ENCODE measurements at regions not wholly inside any gene's neighbourhood (a gene's known extent, or its start where the extent isn't known, plus 50 kb on each side); places are given as distances from the start of the nearest gene placed in this dataset.

GRCh38 chr20:22462975-22463914, 121.1 kb downstream of the FOXA2 start:
- intact Hi-C loops (cut with DNase I) = no loop called here
- DNase-seq (no peak), ATAC-seq (no peak)
- Histone ChIP-seq H3K4me3 (no peak overlapping the region), H3K9me3 (no peaks in the 10 kb centered on the region), H3K36me3 (ENCODE audit: insufficient read depth in 1 of 2, low read depth in 1 of 2) (no peaks in the 10 kb centered on the region), H3K27me3 (ENCODE audit: insufficient read depth in 3 of 3, low read length in 2 of 3) (peaks cover 0 to 10% (median 0%) of the 10 kb centered on the region in 3 donors), H3K27ac (no peak overlapping the region), H3K4me1 (no peaks in the 10 kb centered on the region)
- WGBS, 3 donors = 46 to 56% (median 51%) methylated on average over 11 of the region's 11 CpGs
- TF ChIP-seq CTCF (IDR thresholded peaks at IDR 0.05) = no peak

- Histone ChIP-seq H3K36me3 (ENCODE audit: insufficient read depth in 1 of 2, low read depth in 1 of 2) (no peaks in the 10 kb centered on the region), H3K27ac (no peak overlapping the region), H3K4me3 (no peak overlapping the region), H3K27me3 (ENCODE audit: insufficient read depth in 3 of 3, low read length in 2 of 3) (peaks cover 0 to 5% (median 2%) of the 10 kb centered on the region in 3 donors), H3K4me1 (no peaks in the 10 kb centered on the region), H3K9me3 (no peaks in the 10 kb centered on the region)
- 86 to 90% (median 90%) methylated on average over 2 of the region's 2 CpGs for WGBS, 3 donors
- intact Hi-C loops (cut with DNase I) = no loop called here
- no peak for TF ChIP-seq CTCF (IDR thresholded peaks at IDR 0.05)
- ATAC-seq (no peak), DNase-seq (no peak)
These were observed 123.6 kb downstream of the FOXA2 start for GRCh38 chr20:22460803-22461202.

GRCh38 chr20:22460231-22460630, 124.1 kb downstream of the FOXA2 start:
- intact Hi-C loops (cut with DNase I) = no loop called here
- H3K4me1 ChIP-seq = no peaks in the 10 kb centered on the region
- no peaks in the 10 kb centered on the region for H3K36me3 ChIP-seq (ENCODE audit: insufficient read depth in 1 of 2, low read depth in 1 of 2)
- H3K4me3 ChIP-seq = no peak overlapping the region
- no peak for TF ChIP-seq CTCF (IDR thresholded peaks at IDR 0.05)
- no peaks in the 10 kb centered on the region for H3K9me3 ChIP-seq
- peaks cover 0 to 7% (median 2%) of the 10 kb centered on the region in 3 donors for H3K27me3 ChIP-seq (ENCODE audit: insufficient read depth in 3 of 3, low read length in 2 of 3)
- ATAC-seq = no peak
- H3K27ac ChIP-seq = no peak overlapping the region
- DNase-seq = no peak
- WGBS, 3 donors = 83 to 100% (median 90%) methylated on average over 1 of the region's 1 CpG

GRCh38 chr20:22459754-22460153, 124.6 kb downstream of the FOXA2 start:
- H3K9me3 ChIP-seq = no peaks in the 10 kb centered on the region
- peaks cover 0 to 9% (median 2%) of the 10 kb centered on the region in 3 donors for H3K27me3 ChIP-seq (ENCODE audit: insufficient read depth in 3 of 3, low read length in 2 of 3)
- no peak overlapping the region for H3K27ac ChIP-seq
- H3K36me3 ChIP-seq (ENCODE audit: insufficient read depth in 1 of 2, low read depth in 1 of 2) = no peaks in the 10 kb centered on the region
- H3K4me1 ChIP-seq = no peaks in the 10 kb centered on the region
- H3K4me3 ChIP-seq = no peak overlapping the region
- DNase-seq (no peak), ATAC-seq (no peak)
- TF ChIP-seq CTCF (IDR thresholded peaks at IDR 0.05) = no peak
- intact Hi-C loops (cut with DNase I) = loop anchor here in 1 of 2 donors (10.0 kb wide), 1 partner anchor 225 kb away; no protein-coding TSS in a partner anchor
